AG10803 (cell line): ENCODE measurements at regions not wholly inside any gene's neighbourhood (a gene's known extent, or its start where the extent isn't known, plus 50 kb on each side); places are given as distances from the start of the nearest gene placed in this dataset.

Experiments used
- DNase-seq: peaks from one replicate; pipeline ENCODE4 v3.0.0; 2010; ENCODE audit warnings: low read depth
- H3K4me3 ChIP-seq: 2 replicates; pipeline ENCODE4 v1.5.1; 2011; ENCODE audit warnings: mild to moderate bottlenecking, low read length, control low read depth
- CTCF ChIP-seq: conservative IDR thresholded peaks from 2 replicates; pipeline ENCODE4 v1.5.1; 2011; ENCODE audit warnings: mild to moderate bottlenecking, low read length, control low read depth, inconsistent platforms

DNA sequence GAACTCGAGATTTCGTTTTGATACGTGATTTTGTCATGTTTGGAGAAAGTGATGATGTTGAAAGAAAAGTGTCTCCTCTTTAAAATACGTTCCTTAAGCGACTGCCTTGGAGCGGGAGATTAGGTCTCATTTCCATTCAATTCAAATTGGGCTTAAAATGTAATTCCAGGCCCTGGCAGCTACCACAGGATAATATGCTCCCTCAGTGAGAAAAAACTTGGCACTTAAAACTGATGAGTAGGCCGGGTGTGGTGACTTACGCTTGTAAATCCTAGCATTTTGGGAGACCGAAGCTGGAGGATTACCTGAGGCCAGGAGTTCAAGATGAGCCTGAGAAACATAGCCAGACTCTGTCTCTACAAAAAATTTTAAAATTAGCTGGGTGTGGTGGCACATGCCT is 146.3 kb upstream of the L3MBTL4 start:
- DNase-seq, result no peak
- H3K4me3 ChIP-seq, result no peak overlapping the region
- no peak for TF ChIP-seq CTCF

DNA sequence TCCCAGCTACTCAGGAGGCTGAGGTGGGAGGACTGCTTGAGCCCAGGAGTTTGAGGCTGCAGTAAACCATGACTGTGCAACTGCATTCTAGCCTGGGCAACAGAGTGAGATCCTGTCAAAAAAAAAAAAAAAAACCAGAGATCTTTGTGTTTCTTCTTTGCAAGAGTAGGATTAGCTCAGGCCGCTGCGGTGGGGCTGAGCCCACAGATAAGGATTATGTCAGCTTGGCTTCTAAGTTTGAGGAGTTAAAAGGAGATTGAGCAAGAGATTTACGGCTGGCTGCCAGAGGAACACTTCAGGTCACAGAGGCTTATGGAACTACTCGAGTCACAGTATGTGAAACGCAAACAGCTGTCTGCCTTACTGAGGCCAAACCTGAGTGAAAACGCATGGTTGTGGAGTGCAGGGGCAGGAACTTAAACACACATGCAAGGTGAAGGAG is 146.7 kb upstream of the L3MBTL4 start:
- H3K4me3 ChIP-seq, result no peak overlapping the region
- no peak for TF ChIP-seq CTCF
- DNase-seq, result peak; percentile 24

DNA sequence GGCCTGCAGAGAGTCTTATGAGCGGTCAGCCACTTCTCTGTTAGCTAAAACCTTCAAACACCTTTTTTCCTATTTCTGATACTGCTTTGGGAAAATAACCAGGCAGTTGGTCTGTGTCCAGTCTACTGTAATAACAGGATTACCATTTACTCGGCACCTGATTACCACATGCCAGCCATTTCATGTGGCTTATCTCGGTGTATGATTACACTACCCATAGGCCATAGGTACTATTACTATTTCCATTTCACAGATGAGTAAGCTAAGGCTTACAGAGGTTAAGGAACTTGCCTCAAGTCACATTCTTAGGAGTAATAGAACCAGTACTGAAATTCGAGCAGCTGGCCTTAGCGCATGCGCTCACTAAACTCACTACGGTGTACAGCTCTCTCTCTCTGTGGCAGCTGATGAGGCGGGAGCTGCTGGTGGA is 147.2 kb upstream of the L3MBTL4 start:
- no peak for TF ChIP-seq CTCF
- H3K4me3 ChIP-seq, result no peak overlapping the region
- DNase-seq, result no peak

DNA sequence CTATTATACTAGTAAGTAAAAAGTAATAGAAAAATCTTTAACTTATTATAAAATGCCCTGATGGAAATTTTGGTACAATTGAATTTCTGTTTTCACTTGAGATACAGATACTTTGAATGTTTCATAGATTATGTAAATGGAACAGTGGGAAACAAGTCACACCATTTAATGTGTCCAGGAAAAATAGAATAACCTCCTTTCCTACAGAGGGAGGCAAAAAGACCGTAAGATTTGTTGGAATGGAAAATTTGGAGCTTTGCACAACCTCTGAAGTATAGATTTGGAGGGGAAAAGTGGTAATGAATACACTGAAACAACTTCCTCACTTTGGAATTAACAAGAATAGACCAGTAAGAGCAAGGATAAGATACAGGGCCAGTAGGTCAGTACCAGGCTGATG is 149.2 kb upstream of the L3MBTL4 start:
- no peak overlapping the region for H3K4me3 ChIP-seq
- DNase-seq, result no peak
- no peak for TF ChIP-seq CTCF

DNA sequence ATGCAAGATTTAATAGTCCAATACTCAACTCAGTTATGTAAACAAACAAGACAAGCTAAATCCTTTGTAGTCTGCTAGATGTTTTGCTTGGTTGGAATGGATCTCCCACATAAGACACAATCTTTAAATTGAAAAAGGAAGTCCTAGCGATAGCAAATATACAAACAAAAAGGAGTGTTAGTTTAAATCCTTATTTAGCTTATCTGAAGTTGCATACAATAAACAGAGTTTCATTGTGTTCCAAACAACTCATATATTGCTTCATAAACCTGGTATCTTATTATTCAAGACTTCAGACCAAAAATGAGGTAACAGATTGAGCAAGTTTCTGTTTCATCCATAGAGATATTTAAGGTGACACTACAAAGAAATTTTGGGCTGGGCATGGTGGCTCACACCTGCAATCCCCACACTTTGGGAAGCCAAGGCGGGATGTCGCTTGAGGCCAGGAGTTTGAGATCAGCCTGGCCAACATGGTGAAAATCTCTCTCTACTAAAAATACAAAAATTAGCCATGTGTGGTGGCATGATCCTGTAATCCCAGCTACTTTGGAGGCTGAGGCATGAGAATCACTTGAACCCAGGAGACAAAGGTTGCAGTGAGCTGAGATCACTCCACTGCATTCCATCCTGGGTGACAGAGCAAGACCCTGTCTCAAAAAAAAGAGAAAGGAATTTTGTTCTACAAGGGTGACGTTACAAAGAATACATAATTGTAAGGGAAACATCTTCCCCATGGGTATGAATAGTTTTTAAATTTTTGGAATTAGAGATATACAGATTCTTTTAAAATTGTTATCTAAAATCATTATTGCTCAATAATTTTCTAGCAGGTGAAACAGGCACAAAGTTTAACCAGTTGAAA is 150.5 kb upstream of the L3MBTL4 start:
- TF ChIP-seq CTCF, result no peak
- DNase-seq, result no peak
- no peak overlapping the region for H3K4me3 ChIP-seq

DNA sequence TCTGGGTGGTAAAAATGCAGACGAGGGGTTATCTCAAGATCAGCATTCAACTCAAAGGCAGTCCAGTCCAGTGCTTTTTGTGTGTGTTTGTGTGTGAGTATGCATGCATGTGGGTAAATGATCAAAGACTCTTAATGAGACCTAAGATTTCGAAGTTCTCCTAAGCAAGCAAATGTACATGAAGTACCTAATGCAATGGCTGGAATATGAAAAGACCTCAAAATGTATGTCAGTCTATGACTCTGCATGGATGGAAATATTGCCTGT is 151.0 kb upstream of the L3MBTL4 start:
- DNase-seq, result no peak
- no peak overlapping the region for H3K4me3 ChIP-seq
- no peak for TF ChIP-seq CTCF

- no peak for TF ChIP-seq CTCF
- DNase-seq, result no peak
- H3K4me3 ChIP-seq, result no peak overlapping the region
Measured at GRCh38 chr18:6566338-6566911, 151.7 kb upstream of the L3MBTL4 start.
